GM21737 (cell line): ENCODE measurements at regions not wholly inside any gene's neighbourhood (a gene's known extent, or its start where the extent isn't known, plus 50 kb on each side); places are given as distances from the start of the nearest gene placed in this dataset.

Experiments used
- ATAC-seq: cut with Tn5 transposase; IDR thresholded peaks from one replicate; pipeline ENCODE4 v1.9.1; 2021; ENCODE audit warnings: mild to moderate bottlenecking, moderate library complexity; ENCODE audit not compliant: unreplicated experiment

GRCh38 chr1:57957576-57957975, 533.7 kb upstream of the DAB1 start:
- no peak for ATAC-seq

DNA sequence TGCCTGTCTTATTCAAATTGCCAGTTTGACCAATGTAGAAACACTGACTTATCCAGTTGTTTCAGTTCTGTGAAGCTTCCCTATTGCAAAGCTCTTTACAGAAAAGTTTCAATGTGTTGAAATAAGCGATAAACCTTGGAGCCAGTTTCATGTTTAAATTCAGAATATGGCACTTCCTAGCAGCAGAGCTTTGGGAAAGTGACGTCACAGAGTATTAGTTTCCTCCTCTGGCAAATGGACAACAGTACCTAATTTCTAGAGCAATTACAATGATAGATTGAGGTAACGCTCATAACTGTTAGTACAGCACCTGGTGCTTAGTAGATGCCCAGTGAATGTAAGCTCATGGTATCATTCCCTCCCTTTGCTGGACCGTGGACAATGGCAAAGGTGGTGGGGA, 527.5 kb upstream of the DAB1 start:
- no peak for ATAC-seq

GRCh38 chr1:57949168-57949567, 525.3 kb upstream of the DAB1 start:
- ATAC-seq = no peak

DNA sequence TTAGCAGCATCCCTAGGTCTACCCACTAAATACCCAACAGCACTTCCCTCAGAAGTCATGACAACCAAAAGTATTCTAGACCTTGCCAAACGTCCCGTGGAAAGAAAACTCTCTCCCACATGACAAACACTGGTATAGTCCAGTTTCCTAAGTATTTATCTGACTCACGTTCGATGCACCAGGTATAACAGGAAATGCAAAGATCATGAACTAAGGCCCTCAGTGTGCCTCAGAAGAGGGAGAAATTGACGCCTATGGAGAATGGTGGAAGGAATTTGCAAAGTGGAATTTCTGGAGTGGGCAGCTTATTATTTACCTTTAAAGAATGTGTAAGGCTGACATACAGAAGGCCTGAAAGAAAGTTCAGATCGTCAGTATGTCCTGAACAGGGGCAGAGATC, 523.6 kb upstream of the DAB1 start:
- ATAC-seq = no peak

GRCh38 chr1:57945045-57945444, 521.2 kb upstream of the DAB1 start:
- ATAC-seq = no peak

- ATAC-seq = no peak
These were observed 519.5 kb upstream of the DAB1 start for GRCh38 chr1:57943365-57943764.

GRCh38 chr1:57934745-57935144, 510.9 kb upstream of the DAB1 start:
- no peak for ATAC-seq

DNA sequence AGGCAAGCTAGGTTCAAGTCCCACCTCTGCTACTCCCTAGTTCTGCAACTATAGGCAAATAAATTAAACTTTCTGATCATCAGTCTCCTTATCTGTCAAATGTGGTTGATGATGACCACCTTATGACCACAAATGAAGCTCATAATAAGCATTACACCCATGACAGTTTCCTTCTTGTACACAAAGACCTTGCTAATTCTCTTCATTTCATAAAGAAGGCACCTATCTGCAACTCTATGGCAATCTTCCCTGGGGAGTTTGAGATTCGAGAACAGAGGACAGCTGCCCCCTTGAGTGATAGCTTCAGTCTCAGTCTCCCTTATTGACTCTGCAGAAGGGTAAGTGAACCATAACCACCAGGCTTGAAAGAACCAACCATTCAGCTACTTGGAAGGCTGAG, 503.1 kb upstream of the DAB1 start:
- ATAC-seq = no peak

DNA sequence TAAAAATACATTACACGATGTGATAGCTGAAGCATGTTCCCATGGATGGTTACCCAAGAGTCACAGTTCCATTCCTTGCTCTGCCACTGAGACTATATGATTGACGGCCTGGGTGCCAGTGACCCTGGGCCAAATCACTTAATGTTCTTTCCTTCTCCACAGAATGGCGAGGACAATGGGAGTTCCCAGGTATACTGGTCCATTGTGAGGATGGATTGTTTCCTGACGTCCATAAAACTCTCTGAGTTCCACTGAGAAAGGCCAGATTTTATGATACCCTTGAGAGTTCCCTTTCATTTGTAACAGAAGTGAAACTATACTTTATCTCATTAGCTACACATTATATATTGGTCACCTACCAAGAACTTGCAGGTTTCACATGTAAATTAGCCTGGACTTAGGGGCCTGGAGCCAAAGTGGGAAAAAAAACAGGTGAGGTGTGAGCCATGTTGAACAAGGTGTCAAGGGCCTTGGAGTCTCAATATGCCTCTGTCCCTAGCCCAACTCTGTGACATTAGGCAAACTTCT, 502.2 kb upstream of the DAB1 start:
- ATAC-seq = no peak

DNA sequence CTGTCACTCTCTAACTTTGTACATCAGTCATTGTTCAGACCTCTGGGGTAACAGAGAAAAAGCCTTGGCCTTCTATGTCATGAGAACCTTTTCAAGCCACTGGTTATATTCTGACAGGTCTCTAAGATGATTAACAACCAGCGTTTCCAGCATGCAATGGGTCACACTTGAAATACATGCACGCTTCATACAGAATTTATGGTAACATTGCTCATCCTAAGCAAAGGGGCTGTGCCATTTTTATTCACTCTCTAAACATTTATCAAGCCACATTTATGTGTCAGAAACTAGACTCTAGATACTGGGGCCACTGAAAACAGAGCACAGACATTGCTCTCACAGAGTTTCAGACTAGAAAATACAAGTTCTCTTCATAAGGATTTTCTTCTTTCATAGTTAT, 501.4 kb upstream of the DAB1 start:
- no peak for ATAC-seq

GRCh38 chr1:57922130-57922529, 498.3 kb upstream of the DAB1 start:
- ATAC-seq = no peak

DNA sequence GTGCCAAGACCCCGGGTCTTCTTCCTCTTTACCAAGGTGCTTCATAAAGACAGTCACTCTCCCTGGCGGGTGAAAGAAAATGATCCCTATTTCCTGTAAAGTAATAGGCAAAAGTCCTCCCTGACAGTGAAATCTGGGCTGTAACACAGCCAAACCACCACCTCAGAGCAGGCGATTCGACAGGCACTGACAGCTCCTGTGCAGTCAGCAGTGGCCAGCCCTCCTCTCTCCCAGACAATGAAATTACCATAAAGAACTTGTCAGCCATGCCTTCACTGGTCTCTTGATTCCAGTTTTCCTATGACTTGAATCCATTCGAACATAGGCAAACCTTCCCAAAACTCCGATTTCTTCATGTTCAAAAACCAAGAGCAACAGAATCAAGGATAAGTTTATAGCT, 492.2 kb upstream of the DAB1 start:
- no peak for ATAC-seq

DNA sequence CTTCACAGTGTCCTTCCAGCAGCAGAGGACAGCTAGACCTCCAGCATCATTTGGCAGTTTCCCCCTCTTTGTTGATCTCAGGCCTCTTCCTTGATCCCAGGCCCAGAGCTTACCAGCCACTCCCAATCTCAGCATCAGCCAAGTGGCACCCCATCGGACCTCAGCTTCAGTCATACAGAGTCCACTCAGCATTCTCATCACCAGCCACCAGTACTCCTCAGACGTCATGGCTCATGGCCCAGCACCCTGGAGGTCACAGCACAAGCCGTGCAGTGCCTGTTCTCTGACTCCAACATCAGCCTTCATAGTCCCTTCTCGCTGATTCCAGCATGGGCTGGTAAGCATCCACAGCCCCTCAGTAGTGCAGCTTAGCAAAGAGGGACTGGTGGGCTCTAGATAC, 487.6 kb upstream of the DAB1 start:
- ATAC-seq = no peak

DNA sequence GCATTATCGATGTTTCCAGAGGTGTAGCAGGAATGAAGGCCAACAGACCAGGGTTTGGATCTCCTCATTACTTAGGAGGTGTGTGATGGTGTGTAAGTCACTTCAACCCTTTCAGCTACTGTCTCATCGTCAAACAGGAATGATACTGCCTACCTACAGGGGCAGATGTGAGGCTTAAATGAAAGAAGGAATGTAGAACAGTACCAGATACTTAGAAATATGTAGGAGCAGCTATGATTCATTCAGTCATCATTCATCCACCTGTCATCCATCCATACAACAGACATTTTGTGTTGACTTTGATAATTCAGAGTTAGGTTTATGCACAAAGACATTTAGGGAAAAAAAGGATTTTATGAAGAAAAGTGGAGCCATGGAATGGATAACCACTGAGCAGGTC, 486.9 kb upstream of the DAB1 start:
- ATAC-seq = no peak

GRCh38 chr1:57910305-57910704, 486.4 kb upstream of the DAB1 start:
- ATAC-seq = no peak

- no peak for ATAC-seq
These were observed 484.5 kb upstream of the DAB1 start for GRCh38 chr1:57908147-57908890.

GRCh38 chr1:57901208-57901919, 477.5 kb upstream of the DAB1 start:
- no peak for ATAC-seq

DNA sequence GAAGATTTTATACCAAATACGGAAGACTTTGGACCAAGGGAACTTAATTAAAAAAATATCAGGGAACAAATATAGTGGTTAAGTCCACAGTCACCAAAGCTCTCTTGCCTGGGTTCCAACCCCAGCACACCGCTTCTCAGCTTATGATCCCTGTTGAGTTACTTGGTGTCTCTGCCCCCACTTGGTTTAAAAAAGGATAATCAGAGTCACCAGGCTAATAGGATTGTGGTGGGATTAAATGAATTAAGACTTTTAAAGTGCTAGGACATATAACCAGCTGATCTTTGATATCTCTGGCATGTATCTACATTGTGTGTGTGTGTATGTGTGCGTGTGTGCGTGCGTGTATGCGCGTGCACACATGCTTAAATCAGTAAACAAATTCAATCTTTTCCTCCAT, 474.7 kb upstream of the DAB1 start:
- no peak for ATAC-seq

- ATAC-seq = no peak
These were observed 473.7 kb upstream of the DAB1 start for GRCh38 chr1:57897581-57897980.

GRCh38 chr1:57894315-57894714, 470.5 kb upstream of the DAB1 start:
- no peak for ATAC-seq

- ATAC-seq = no peak
These were observed 465.9 kb upstream of the DAB1 start for GRCh38 chr1:57889676-57890320.

GRCh38 chr1:57887964-57888491, 464.2 kb upstream of the DAB1 start:
- ATAC-seq = no peak
